GM21529 (cell line): ENCODE measurements at regions not wholly inside any gene's neighbourhood (a gene's known extent, or its start where the extent isn't known, plus 50 kb on each side); places are given as distances from the start of the nearest gene placed in this dataset.

Experiments used
- ATAC-seq: cut with Tn5 transposase; IDR thresholded peaks from one replicate; pipeline ENCODE4 v1.9.1; 2021; ENCODE audit not compliant: unreplicated experiment

DNA sequence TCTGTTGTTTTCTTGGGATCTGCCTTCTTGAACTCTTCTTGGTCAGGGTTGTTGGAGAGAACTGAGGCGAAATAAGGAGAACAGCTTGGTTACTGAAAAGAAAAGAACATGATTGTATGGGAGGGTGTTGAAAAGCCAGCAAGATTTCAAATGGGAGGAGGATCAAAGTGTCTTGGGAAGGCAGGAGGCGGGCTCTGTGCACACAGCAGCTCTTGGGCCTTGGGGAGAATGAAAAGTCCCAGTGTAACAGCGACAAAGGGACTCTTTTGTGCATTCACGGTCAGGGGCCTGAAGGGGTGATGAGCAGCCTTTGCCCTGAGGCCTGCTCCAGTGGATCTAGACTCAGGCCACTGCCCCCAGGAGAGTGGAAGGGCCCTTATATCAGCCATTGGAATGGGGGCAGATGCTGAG is 135.4 kb downstream of the ADAMTS15 start:
- no peak for ATAC-seq

DNA sequence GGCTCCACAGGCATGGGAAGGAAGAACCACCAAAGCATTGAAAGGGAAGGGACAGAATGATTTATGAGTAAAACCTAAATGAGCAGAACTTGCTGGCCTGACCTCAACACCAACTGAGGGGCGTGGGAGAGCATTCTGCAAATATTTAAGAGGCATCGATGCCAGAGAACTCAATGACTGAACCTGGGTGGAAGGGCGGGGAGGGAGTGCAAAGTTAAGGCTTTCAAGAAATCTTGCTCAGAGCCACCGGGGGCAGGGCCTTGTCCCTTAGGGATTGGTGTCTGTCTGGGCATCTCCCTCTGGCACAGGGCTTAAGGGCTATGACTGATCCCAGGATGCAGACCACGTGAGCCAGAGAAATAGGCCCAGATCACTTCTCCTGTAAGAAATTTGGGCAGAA is 137.1 kb downstream of the ADAMTS15 start:
- ATAC-seq: no peak

DNA sequence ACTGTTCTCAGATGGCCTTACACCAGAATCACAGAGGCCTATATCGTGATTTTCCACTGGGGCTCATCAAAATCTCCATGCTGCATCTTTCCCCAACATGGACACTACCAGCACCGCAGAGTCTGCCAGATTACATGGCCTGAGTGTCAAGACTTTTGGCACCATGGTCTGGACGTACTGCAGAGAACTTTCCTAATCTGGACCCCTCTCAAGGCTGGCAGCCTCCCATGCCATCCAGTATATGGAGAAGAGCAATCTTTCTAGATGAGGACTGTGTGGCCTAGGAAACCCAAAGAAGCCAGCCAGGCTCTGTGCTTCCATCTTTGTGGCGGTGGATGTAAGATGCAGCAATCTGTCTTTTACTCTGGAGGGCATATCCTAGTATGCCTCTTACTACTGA is 139.2 kb downstream of the ADAMTS15 start:
- ATAC-seq: no peak

DNA sequence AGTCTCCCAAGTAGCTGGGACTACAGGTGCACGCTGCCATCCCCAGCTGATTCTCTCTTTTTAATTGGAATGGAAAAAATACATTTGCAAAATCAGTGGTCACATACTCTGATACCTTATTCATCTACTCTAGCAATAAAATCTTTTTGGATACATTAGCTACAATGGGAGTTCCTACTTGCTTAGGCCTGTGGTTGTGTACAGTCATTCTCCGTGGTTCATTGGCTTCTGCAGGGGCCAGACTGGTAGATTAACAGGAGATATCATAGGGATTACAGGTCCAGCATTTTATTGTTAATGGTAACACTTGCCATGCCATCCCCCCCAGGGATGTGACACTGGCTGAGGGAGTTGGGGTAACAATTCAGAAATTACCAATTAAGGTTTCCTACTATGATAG is 140.0 kb downstream of the ADAMTS15 start:
- no peak for ATAC-seq

DNA sequence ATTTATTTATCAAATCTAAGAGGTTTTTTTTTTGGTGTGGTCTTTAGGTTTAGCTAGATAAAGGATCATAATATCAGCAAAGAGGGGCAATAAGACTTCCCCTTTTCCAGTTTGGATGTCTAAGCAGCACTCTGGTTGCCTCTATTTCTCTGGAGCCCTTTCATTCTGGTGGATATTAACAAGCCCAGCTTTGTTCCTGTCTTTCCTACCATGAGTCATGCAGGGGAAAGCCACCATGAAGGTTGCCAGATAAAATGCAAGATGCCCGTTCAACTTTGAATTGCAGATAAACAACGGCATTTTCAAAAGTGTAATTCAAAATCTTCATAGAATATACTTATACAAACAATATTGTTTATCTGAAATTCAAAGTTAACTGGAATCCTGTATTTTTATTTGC is 143.6 kb downstream of the ADAMTS15 start:
- no peak for ATAC-seq

DNA sequence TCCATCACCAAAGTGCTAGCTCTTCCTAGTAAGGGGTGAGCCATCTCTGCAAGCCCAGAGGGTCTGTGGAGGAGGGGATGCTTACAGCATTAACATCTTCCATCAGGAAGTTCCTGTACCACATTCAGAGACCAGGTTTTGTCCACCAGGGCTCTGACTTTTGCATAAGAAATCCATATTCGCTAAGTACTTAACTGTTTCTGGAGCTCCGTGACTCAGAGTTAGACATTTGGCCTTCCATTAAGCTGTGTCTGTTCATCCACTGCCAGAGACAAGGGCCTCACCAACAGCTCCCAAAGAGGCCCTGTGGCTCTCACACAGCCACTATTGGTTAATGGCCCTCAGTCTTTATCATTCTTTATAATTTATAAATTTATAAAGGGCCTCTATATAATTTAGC is 144.6 kb downstream of the ADAMTS15 start:
- no peak for ATAC-seq

DNA sequence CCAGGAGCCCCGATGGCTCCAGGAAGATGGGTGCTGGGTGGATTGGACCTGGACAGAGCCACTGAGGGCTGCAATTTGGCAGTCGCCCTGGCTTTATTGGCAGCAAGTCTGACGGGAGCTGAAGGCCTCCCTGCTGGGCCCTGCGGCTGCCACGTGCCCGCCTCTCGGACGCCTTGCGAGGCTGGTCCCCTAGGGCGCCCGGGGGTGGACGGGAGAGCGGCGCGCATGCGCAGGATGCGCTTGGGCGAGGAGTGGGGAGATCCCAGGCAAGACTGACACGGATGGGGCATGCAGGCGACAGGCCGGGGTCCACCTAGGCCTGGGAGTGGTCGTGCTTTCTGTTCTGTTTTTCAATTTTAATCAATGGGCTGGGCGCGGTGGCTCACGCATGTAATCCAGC is 150.0 kb downstream of the ADAMTS15 start:
- no peak for ATAC-seq

DNA sequence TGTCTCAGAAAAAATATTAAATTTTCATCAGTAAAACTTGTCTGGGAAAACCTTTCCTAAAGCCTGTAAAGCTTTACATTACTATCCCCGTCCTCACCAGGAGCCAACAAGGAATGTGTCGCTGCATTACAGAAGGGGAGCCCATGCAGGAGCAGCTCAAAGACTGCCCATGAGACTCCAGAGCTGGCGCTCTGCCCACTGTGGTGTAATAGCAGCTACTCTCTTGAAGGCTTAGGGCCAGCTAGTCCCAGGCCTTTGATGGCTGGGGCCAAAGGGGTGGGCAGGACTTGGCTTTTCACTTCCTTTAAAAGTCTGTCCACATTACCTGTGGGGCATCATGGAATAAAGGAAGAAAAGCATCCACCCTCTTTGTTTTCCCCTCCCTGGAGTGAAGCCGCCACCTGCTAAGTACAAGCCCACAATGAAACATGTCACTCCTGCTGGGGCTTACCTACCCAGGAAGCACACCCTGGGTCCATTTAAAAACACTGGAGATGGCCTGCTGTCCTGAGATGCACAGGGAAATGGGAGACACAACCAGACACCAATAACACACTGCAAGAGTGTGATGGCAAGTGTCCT is 150.7 kb downstream of the ADAMTS15 start:
- ATAC-seq: no peak

DNA sequence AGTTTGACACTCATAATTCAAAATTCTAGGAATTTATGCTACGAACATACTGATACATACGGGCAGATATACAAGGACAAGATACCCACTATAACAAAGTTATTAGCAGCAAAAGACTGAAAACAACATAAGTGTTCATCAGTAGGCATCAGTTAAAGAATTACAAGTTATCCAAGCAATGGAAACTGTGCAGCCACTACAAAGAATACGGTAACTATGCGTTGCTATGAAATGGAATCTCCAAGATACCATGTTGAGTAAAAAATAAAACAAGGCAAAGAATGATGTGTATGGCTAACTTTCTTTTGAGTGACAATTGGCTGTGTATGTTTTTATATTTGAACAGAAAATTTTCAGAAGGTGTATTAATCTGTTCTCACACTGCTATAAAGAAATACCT is 151.7 kb downstream of the ADAMTS15 start:
- no peak for ATAC-seq

DNA sequence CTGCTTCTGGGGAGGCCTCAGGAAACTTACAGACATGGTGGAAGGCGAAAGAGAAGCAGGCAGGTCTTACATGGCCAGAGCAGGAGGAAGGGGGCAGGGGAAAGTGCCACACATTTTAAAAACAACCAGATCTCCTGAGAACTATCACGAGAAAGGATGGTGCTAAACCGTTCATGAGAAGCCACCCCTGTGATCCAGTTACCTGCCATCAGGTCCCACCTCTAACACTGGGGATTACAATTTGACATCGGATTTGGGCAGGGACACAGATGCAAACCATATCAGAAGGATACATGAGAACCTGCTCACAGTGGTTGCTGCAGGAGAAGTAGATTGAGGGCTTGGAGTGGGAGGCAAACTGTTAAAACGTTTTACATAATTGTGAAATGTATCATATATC is 152.2 kb downstream of the ADAMTS15 start:
- ATAC-seq: no peak

DNA sequence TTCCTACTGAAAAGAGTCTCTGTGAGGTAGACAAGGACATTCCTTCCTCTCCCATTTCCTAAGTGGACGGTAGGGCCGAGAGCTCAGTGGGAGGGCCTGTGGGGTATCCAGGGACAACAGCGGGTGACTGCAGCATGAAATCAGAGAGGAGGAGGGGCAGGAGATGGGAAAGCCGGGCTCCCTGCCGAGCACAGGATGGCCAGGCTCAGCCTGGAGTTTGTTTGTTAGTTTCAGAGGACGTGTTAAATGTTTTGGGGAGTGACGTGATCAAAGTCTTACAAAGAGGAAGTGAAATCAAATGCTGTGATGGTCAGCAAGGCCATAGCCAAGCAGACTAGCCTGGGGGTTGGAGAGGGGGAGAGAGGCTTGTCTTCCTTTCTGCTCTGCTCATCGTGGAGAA is 152.7 kb downstream of the ADAMTS15 start:
- no peak for ATAC-seq

DNA sequence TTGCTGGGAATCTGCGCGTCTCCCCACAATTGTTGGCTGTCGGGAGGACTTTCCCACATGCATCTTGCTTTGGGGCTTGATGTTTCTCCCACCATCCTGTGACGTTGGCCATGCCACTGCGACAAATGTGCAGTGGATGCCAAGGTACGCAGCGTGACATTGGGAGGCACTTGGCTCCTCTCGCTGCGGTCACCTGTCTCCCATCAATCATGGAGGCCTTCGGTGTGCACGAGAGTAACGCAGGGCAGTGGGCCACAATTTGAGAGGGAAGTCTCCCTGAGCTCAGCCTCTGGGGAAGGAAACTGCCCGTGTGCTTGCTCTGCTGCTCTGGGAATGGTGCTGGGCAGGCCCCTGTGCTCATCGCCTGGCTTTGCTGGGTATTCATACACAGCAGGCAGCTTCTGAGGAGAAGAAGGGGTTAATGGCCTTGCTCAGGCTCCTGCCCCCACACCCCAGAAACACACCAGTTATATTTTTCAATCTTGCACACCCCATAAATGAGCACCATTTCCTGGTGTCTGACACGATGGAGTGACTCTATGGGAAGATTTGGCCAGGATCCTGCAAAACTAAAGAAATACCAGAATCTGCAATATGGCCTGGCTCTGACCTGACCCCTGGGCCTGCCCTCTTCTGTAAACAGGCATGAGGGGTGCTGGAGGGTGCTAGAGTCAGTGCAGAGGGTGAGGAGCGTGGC is 153.5 kb downstream of the ADAMTS15 start:
- no peak for ATAC-seq

DNA sequence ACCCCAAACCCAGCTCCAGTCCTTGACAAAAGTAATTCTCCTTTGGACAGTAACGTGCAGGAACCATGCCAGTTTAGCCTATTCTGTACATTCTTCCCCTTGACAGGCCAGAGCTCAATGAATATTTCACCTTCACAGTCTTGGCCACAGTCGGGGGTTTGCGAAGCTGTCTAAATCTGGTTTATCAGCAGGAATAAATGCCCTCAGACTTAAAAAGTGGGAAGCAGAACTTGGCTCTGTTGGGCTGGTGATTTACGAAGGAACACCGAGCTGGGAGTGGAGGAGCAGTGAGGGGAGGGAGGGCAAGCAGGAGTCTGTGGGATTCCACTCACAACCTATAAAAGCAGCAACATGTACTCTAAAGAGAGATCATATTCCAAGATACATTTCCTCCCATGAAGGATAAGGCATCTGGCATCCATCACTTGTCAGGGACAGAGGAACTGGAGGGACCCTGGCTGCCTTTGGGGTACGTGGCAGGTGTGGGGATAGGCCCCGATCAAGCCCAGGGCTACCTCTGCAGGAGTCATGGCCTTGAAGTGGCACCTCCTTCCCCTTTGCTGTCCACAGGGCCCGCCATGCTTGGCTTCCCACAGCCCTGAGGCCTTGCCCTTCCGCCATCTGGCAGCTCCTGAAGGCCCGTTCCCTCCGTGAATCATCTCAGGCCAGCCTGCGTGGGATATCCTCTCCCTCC is 154.3 kb downstream of the ADAMTS15 start:
- ATAC-seq: no peak

DNA sequence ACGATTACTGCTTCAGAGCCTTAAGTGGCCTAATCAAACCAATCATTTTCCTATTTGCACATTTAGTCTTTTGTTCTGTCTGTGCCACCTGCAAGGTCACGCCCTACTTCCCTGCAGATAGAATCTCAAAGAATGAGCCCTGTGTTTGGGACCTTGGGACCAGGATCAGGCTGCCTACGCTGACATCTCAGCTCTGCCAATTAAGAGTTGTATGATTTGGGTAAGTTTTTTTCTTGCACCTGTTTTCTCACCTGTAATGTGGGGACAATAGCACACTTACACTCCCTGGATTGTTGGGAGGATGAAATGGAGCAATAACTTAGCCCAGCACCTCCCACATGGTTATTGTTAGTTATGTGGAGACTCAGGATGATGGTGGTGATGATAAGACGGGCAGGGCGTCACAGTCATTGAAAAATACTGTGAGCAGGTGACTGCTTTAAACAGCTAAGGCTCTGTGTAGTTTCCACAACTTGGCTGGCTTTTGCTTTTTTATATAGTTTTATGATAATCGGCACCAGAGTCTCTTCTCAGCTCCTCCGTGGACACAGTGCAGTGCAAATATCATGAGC is 155.0 kb downstream of the ADAMTS15 start:
- ATAC-seq: no peak

DNA sequence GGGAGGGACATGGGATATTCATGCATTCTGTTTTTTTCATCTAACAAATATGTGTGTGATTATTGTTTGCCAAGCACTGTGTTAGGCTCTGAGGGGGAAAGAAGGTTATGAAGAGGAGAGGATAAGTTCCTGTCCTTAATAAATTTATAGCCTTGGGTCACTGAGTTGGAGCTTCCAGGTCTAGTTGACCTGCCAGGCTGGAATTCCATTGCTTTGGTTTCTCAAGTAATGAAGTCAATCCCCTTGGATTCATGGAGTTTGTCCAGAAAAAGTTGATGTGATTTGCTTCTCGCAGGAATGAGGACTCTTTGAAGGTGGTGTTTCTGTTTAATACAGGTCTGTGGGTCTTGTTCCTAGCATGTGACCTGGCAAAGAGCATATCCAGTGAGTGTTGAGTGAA is 156.2 kb downstream of the ADAMTS15 start:
- no peak for ATAC-seq

DNA sequence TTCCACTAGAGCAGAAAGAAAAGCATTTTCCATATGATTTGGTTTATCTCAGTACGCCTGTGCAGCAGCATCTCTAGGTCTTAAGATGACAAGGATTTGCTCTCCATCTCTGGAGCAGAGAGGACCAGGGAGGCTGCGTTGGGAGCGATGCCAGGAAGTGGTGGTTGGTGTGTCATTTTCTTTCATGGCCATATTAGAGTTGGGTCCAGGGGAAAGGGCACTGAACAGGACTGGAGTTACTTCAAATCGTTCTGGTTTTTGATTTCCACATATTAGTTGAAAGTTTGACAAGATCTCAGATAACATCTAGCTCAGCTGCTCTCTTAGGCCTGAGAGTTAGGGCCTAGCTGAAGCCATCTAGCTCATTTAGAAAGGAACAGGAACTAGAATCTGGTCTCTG is 157.7 kb downstream of the ADAMTS15 start:
- no peak for ATAC-seq

DNA sequence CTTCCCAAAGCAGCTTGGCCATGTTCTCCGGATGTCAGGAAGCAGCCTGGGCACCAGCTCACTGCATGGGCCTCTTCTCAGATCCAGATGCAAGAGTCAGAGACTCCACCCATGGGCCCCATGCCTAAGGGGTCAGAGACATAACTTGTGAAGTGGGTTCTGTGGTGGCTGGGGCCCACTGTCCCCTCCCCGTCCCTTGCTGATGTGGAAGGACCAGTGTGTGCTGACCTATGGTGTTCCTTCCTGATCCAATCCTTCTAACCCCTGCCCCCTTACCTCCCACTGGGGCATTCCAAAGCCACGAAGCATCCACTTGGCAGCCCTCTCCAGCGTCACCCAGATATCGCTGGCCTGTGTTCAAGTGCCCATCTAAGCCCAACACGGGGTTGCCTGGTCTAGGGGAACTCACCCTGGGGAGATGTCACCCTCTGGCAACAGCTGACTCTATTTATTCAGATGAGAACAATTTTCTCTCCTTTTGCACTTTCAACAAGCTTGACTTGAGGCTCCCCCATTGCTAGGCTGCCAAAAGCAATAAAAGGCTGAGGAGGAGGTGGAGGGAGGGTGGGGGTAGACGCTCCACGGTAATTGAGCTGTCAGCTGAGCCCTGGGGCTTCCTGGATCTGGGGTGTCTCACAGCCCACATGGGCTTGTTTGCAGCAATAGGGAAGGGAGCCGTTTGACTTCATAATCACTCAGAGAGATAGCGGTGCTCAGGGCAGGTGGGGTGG is 158.5 kb downstream of the ADAMTS15 start:
- no peak for ATAC-seq

DNA sequence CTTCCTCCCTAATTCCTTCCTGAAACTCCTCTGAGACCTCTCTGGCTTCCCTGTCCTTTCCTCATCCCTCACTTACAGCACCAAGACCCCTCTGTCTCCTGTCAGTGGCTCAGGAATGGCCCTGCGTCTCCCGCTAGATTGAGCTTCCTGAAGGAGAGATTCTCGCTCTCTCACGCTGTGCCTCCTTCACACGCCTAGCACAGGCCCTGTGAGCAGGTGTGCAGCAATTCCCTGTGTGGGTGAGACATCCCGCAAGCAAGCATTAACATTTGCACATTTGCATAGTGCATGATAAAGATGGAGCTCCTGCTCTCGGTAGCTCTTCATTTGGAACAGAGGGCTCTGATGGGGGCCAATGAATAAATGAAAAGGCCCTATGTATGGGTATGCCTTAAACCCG is 159.8 kb downstream of the ADAMTS15 start:
- ATAC-seq: no peak

DNA sequence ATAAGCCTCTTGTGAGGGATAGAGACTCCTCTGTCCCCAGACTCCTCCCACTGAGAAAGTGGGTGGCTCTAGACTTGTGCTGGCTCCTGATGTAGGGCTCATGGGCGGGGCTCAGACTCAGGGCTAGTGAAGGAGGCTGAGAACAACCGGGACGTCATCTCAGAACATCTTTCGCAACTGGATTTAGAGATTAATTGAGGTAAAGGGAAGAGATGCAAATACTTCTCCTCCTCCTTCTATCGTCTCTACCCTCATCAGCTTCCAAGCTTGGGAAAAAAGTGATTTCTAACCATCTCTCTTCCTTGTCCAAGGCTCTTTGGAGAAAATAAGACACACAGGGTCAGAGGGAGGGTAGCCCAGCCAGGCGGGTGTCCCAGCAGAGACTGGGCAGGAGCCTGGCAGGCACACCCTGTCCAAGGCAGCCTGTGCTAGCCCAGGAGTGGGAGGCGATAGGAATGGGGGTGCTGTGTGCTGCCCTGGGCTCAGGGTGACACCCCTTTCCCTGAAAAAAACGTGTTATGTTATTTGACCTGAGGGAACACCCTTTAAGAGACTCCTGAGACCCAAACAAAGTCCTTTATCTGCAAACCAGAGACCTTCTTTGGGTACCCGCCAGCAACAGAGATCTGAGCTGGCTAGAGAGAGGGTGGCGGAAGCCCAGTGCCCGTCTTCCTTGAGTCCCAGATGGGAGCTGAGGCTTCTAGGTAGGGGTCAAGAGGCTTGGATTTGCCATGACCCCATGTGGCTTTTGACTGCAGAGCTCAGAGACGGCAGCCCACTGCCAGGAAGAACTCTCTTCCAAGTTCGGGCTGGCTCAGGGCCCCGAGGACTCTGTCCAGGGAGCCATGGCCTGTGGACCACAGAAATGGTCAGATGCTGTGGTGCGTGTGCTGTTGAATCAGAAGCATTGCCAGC is 160.9 kb downstream of the ADAMTS15 start:
- ATAC-seq: no peak

DNA sequence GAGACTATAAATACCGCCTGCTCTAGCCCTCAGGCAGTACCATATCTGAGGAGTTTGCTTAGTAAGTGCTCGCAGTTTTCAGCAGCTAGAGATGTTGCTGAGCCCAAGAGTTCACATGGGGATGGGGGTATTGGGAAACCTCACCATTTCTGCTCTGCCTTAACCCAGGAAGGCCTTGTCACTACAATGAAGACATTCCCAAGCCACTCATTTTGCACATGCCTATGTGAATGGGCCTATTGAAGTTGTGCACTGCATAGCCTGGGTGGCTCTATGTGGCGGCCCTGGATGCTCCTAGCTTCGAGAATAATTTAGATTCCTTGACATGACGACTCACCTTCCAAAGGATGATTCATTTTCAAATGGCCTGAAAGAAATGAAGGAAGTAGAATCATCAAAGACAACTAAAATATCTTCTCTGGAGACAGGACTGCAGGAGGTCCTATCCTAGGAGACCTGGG is 163.4 kb downstream of the ADAMTS15 start:
- no peak for ATAC-seq
